Uterus (tissue), 3 donors: ENCODE measurements at regions not wholly inside any gene's neighbourhood (a gene's known extent, or its start where the extent isn't known, plus 50 kb on each side); places are given as distances from the start of the nearest gene placed in this dataset.
A peak's percentile ranks its signal among the peaks of the same experiment; 100 is the strongest.

ENCODE experiments used
- DNase-seq, 2 donors: peaks; one replicate each; pipeline ENCODE4 v3.0.0-alpha.2; 2019 to 2020
- H3K27ac ChIP-seq, 2 donors: fragments of 200-600 bp; sonication (generic); 1 replicate in 1 of 2; 2 replicates in 1 of 2; pipeline ENCODE4 v1.5.1; 2016 to 2018
- H3K27me3 ChIP-seq, 2 donors: fragments of 200-600 bp; sonication (generic); one replicate each; pipeline ENCODE4 v1.5.1; 2018 to 2019; ENCODE audit warnings: control low read depth in 1 of 2
- H3K36me3 ChIP-seq, 2 donors: fragments of 200-600 bp; sonication (generic); one replicate each; pipeline ENCODE4 v1.5.1; 2019; ENCODE audit warnings: control low read depth in 1 of 2
- H3K4me1 ChIP-seq, 2 donors: fragments of 200-600 bp; sonication (generic); one replicate each; pipeline ENCODE4 v1.5.1; 2018 to 2019; ENCODE audit warnings: control low read depth in 1 of 2
- H3K4me3 ChIP-seq, 2 donors: fragments of 200-600 bp; sonication (generic); 1 replicate in 1 of 2; 2 replicates in 1 of 2; pipeline ENCODE4 v1.5.1; 2018 to 2019; ENCODE audit warnings: mild to moderate bottlenecking in 1 of 2
- H3K9me3 ChIP-seq, 2 donors: fragments of 200-600 bp; sonication (generic); one replicate each; pipeline ENCODE4 v1.5.1; 2019; ENCODE audit warnings: control low read depth in 1 of 2
- CTCF ChIP-seq, 4 experiments: fragments of 200-600 bp in 2 of 4; fragments of 450-650 bp in 2 of 4; sonication (generic) in 2 of 4; IDR thresholded peaks; one replicate each; pipeline ENCODE4 v1.5.1; 2016 to 2019; ENCODE audit warnings: antibody characterized with exemption in 4 of 4, mild to moderate bottlenecking in 2 of 4, moderate library complexity in 1 of 4
- POLR2A ChIP-seq, 2 donors: fragments of 450-650 bp; IDR thresholded peaks; one replicate each; pipeline ENCODE4 v1.6.1; 2016; ENCODE audit warnings: antibody characterized with exemption in 2 of 2, mild to moderate bottlenecking in 1 of 2, moderate library complexity in 1 of 2
- intact Hi-C: fragments of 100-400 bp; cut with DNase I; formaldehyde crosslinking; loops from one replicate; pipeline ENCODE4 v1.15.1; 2023; ENCODE audit warnings: low total_unique reads
- donor health status: DM: yes; HTN: yes; CAD: no.

- TF ChIP-seq CTCF (IDR thresholded peaks at IDR 0.05) (no peak), POLR2A (IDR thresholded peaks at IDR 0.05) (no peak)
- no peaks in the 10 kb centered on the region for H3K36me3 ChIP-seq
- H3K4me3 ChIP-seq: no peak overlapping the region
- no peaks in the 10 kb centered on the region for H3K9me3 ChIP-seq
- intact Hi-C loops: no loop called here
- no peak for DNase-seq
- H3K4me1 ChIP-seq: no peaks in the 10 kb centered on the region
- no peak overlapping the region for H3K27ac ChIP-seq
- H3K27me3 ChIP-seq: no peaks in the 10 kb centered on the region
These were observed 49.9 kb upstream of the MAFB start for GRCh38 chr20:40738976-40739375.

GRCh38 chr20:40739841-40740240 lies 50.8 kb upstream of the MAFB start:
- no peak overlapping the region for H3K27ac ChIP-seq
- DNase-seq: no peak
- TF ChIP-seq CTCF (IDR thresholded peaks at IDR 0.05) (no peak), POLR2A (IDR thresholded peaks at IDR 0.05) (no peak)
- intact Hi-C loops: no loop called here
- H3K36me3 ChIP-seq: no peaks in the 10 kb centered on the region
- no peaks in the 10 kb centered on the region for H3K4me1 ChIP-seq
- H3K4me3 ChIP-seq: no peak overlapping the region
- H3K9me3 ChIP-seq: no peaks in the 10 kb centered on the region
- H3K27me3 ChIP-seq: no peaks in the 10 kb centered on the region

GRCh38 chr20:40741507-40742106 lies 52.6 kb upstream of the MAFB start:
- no peak for DNase-seq

GRCh38 chr20:40743141-40743775 lies 54.2 kb upstream of the MAFB start:
- intact Hi-C loops: no loop called here
- Histone ChIP-seq H3K36me3 (no peaks in the 10 kb centered on the region), H3K4me1 (no peaks in the 10 kb centered on the region), H3K27me3 (no peaks in the 10 kb centered on the region), H3K4me3 (no peak overlapping the region), H3K9me3 (no peaks in the 10 kb centered on the region), H3K27ac (no peak overlapping the region)
- TF ChIP-seq CTCF (IDR thresholded peaks at IDR 0.05) (no peak), POLR2A (IDR thresholded peaks at IDR 0.05) (no peak)
- no peak for DNase-seq

More at GRCh38 chr20:40741507-40742106, 52.6 kb upstream of the MAFB start:
- Histone ChIP-seq H3K9me3 (no peaks in the 10 kb centered on the region), H3K4me1 (no peaks in the 10 kb centered on the region), H3K36me3 (no peaks in the 10 kb centered on the region), H3K27me3 (no peaks in the 10 kb centered on the region), H3K27ac (no peak overlapping the region), H3K4me3 (no peak overlapping the region)
- peak in 1 of 4 experiments; percentile 16 for TF ChIP-seq CTCF (IDR thresholded peaks at IDR 0.05)
- no peak for TF ChIP-seq POLR2A (IDR thresholded peaks at IDR 0.05)
- intact Hi-C loops: no loop called here

- TF ChIP-seq CTCF (IDR thresholded peaks at IDR 0.05): no peak
- no peak for TF ChIP-seq POLR2A (IDR thresholded peaks at IDR 0.05)
- DNase-seq: no peak
- H3K36me3 ChIP-seq: no peaks in the 10 kb centered on the region
- H3K4me3 ChIP-seq: no peak overlapping the region
- H3K27ac ChIP-seq: no peak overlapping the region
- no peaks in the 10 kb centered on the region for H3K27me3 ChIP-seq
- no peaks in the 10 kb centered on the region for H3K9me3 ChIP-seq
- no peaks in the 10 kb centered on the region for H3K4me1 ChIP-seq
- intact Hi-C loops: no loop called here
These were observed 55.2 kb upstream of the MAFB start for GRCh38 chr20:40744072-40744817.
